ENCODE measurements at regions not wholly inside any gene's neighbourhood (a gene's known extent, or its start where the extent isn't known, plus 50 kb on each side); places are given as distances from the start of the nearest gene placed in this dataset.

DNA sequence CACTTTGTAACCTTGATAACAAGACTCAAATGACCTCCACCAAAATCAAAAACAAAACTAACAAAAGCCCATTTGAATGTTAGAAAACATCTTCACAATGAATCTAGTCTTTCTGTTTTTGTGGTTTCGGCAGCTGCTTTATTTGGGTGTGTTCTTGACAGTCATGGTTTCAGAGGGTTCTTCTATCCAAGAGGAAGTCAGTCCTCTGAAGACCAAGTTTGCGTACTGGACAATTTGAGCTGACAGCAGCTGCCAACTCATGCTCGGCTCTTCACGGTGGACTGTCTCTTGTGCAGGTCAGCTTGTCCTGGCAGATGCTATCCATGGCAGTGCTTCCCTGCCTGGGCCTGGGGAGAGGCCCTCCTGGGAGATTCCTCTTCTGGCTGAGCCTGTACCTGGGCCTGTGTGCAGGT is 91.0 kb downstream of the TMEM17 start:
- ChIA-PET POLR2A (ENCODE audit: unreplicated experiment) (no interaction called here), CTCF (no interaction called here)
- Histone ChIP-seq H2BK120ac (ENCODE audit: low read depth, low read length) (no peak overlapping the region), H2AK5ac (ENCODE audit: low read depth, low read length) (no peak overlapping the region), H4K5ac (ENCODE audit: low read depth, low read length) (no peak overlapping the region), H3K56ac (ENCODE audit: extremely low read depth, insufficient read depth, low read length) (no peak overlapping the region), H4K20me1 (ENCODE audit: insufficient read depth, low read length) (no peaks in the 10 kb centered on the region), H2AK9ac (replicated peaks; ENCODE audit: low read depth, low read length, poor library complexity) (no peak overlapping the region), H3K23ac (ENCODE audit: low read depth, low read length) (no peak overlapping the region), H4K8ac (ENCODE audit: low read depth in 2 of 2, low read length in 2 of 2) (no peak overlapping the region), H3K79me1 (ENCODE audit: low read depth in 1 of 2, low read length in 2 of 2) (no peaks in the 10 kb centered on the region), H3K4me3 (ENCODE audit: insufficient read depth, low read depth, low read length) (no peak overlapping the region), H2AFZ (replicated peaks; ENCODE audit: low read length, poor library complexity) (no peak overlapping the region), H2BK5ac (ENCODE audit: low read depth, low read length, poor library complexity, severe bottlenecking) (no peak overlapping the region), H4K91ac (ENCODE audit: insufficient read depth, low read depth, low read length) (no peak overlapping the region), H2BK15ac (ENCODE audit: low read depth, low read length) (no peak overlapping the region), H2BK20ac (ENCODE audit: low read depth, low read length) (no peak overlapping the region), H3K14ac (replicated peaks; ENCODE audit: low read depth, low read length) (no peak overlapping the region), H3K4ac (ENCODE audit: low read depth, low read length) (no peak overlapping the region), H3K4me2 (ENCODE audit: low read depth, low read length) (no peak overlapping the region), H3K9me3 (ENCODE audit: control insufficient read depth, insufficient read depth, low read length) (no peaks in the 10 kb centered on the region), H3K36me3 (ENCODE audit: control insufficient read depth, insufficient read depth, low read length) (no peaks in the 10 kb centered on the region), H3K27me3 (ENCODE audit: control insufficient read depth, insufficient read depth, low read length) (peaks cover 6% of the 10 kb centered on the region; the same call in 1 of the 2 replicates), H3K9ac (ENCODE audit: low read depth, low read length) (no peak overlapping the region), H3K9me1 (ENCODE audit: insufficient read depth, low read length) (no peaks in the 10 kb centered on the region), H3K4me1 (ENCODE audit: control insufficient read depth, insufficient read depth, low read length) (peaks cover 2% of the 10 kb centered on the region; the same call in 1 of the 2 replicates), H3K18ac (ENCODE audit: low read depth, low read length) (no peak overlapping the region), H3K27ac (ENCODE audit: insufficient read depth, low read length) (no peak overlapping the region)
- ATAC-seq (ENCODE audit: low read depth) (no peak), DNase-seq (no peak)
- intact Hi-C loops (cut with micrococcal nuclease) (no loop called here), in situ Hi-C loops (cut with MboI; ENCODE audit: low sequenced_read_pairs) (no loop called here), dilution Hi-C loops (cut with HindIII; ENCODE audit: low sequenced_read_pairs, unreplicated experiment) (no loop called here)
- no TSS peak for BruUV-seq (replicated peaks)
- TF ChIP-seq BHLHE40 (IDR thresholded peaks at IDR 0.05; ENCODE audit: low read depth, low read length) (no peak), MXI1 (IDR thresholded peaks at IDR 0.05; ENCODE audit: borderline replicate concordance, low read depth, low read length) (no peak), MAFK (IDR thresholded peaks at IDR 0.05; ENCODE audit: low read depth, low read length) (no peak), RAD21 (IDR thresholded peaks at IDR 0.05; ENCODE audit: low read length) (no peak), POLR2A (IDR thresholded peaks at IDR 0.05; ENCODE audit: low read depth, low read length) (no peak), FOS (IDR thresholded peaks at IDR 0.05; ENCODE audit: low read depth, low read length) (no peak), SMC3 (IDR thresholded peaks at IDR 0.05; ENCODE audit: low read depth, low read length) (no peak), CEBPB (IDR thresholded peaks at IDR 0.05; ENCODE audit: low read depth, low read length) (no peak), MAZ (IDR thresholded peaks at IDR 0.05; ENCODE audit: borderline replicate concordance, low read depth, low read length) (no peak)
- TF ChIP-seq, protein P1, sequence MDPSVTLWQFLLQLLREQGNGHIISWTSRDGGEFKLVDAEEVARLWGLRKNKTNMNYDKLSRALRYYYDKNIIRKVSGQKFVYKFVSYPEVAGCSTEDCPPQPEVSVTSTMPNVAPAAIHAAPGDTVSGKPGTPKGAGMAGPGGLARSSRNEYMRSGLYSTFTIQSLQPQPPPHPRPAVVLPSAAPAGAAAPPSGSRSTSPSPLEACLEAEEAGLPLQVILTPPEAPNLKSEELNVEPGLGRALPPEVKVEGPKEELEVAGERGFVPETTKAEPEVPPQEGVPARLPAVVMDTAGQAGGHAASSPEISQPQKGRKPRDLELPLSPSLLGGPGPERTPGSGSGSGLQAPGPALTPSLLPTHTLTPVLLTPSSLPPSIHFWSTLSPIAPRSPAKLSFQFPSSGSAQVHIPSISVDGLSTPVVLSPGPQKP (IDR thresholded peaks at IDR 0.05; ENCODE audit: borderline replicate concordance, low read depth, low read length) = no peak
- WGBS, 2 experiments (ENCODE audit: extremely low coverage in 2 of 2, insufficient read length in 1 of 2) = 73% methylated on average over 3 of the region's 4 CpGs; no CpG with 5 or more reads in 1 of the 2 experiments

Measured in IMR-90 (cell line).